Skin of body (tissue), 1 donor: ENCODE measurements at regions not wholly inside any gene's neighbourhood (a gene's known extent, or its start where the extent isn't known, plus 50 kb on each side); places are given as distances from the start of the nearest gene placed in this dataset.
A peak's percentile ranks its signal among the peaks of the same experiment; 100 is the strongest.
"Not testable (repeated sequence)": the region's sequence is repeated elsewhere in the genome, so short reads cannot be mapped to it uniquely, and the experiment has no call there.

Experiments
- DNase-seq: peaks from one replicate; lab custom pipeline; 2025; lab: John Stamatoyannopoulos, UW

GRCh38 chr11:15835788-15836411 is 520.4 kb downstream of the SOX6 start:
- DNase-seq: no peak

DNA sequence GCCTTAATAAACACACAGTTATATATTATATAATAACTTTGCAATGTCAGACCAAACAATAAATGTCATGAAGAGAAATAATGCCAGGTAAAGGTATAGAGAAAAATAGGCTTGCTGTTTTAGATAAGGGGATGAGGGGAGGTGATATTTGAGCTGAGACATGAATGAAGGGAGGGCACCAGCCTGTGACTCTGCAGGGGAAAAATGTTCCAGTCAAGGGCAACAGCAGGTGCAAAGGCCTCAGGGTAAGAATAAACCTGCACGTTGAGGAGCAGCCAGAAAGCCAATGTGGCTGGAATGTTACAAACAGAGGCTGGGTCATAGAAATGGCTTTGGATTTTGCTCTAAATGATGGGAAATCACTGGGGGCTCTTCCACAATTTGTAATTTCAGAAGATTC is 519.6 kb downstream of the SOX6 start:
- no peak for DNase-seq

DNA sequence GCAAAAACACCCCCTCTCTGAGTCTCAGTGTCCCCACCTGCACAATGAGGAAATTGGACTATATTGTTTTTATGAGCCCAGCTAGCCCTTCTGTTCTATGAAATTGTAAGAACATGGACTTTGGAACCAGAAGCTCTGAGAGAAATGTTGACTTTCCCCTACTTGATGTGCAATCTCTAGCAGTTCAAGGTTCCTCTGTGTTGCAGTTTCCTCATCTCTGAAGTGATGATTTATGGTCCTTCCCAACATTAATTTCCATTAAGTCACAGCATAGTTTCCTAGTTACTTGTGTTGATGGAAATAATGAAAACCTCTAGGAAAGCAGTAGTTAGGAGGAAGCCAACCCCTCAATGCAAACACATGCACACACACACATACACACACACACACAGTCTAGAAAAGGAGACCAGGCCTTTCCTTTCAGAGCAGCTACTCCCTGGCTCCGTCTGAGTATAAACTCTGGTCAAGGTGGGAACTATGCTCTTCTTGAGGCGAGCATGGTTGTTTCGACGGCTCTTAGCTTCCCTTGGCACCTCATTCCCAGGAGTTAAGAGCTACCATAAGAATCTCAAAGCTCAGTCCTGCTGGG is 518.4 kb downstream of the SOX6 start:
- DNase-seq: no peak

DNA sequence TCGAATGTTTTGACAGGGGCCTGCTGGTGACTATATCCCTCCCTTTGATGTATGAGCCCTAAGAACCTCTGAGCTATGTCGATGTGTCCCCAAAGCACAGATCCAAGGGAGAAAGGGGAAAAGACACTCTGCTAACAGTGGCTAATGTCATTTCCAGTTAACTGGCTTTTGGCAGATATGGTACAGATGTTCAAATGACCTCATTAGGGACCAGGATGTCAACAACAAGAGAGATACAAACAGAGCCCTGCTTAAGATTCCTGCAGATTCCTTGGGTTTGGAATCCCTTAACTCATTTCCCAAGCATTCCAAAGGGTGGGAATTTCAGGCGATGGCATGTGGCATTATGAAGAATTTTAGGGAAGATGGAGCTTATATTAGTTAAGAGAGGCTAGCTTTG is 517.3 kb downstream of the SOX6 start:
- DNase-seq: no peak

DNA sequence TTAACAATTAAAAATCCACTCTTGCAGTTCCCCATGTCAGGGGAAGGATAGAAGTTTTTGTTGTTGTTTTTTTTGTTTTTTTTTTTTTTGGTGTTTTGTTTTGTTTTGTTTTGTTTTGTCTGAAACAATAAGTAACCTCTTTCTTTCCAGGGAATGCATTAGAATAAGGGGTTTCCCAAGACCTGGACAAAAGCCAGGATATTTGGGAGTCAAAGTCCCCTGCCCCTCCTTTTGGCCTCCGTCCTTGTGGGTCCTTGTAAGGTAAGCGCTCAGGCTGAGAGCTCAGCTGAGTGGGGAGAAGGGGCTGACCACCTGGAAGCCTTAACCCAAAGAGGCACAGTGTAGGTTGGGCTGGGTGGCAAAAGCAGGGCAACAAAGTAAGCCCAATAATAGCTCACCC is 515.4 kb downstream of the SOX6 start:
- DNase-seq: no peak

DNA sequence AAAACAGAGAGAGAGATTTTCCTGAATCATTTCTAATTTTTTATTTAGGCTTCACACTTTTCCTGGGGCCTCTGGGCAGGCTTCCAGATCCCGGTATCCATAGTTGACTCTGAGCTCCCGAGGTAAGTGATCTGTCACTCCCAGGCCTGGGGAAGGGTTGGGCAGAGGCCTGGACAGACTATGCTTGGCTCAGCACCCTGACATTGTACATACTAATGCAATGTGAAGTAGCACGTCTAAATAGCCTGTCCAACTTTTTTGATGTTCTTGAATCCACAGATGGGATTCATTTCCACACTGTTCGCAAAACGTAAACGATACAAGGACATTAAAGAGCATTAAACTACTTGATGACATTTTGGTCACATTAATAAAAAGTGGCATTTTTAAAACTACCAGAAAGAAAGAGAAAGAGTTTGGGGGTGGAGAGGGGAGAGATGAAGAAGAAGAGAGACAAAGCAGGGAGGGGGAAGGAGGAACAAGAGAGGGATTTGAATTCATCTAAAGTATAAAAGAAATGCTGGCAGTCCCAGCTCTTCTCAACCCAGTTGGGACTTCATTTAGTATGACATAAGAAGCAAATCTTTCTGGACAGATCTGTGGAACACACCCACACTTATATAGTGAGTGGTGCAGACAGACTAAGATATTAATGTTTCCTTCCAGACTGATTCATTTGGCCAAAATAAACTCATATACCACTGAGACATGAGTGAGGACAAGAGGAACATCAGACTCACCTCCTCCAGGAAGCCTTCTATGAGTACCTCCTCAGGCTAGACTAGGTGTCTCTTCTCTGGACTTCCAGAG is 514.2 kb downstream of the SOX6 start:
- DNase-seq: no peak

DNA sequence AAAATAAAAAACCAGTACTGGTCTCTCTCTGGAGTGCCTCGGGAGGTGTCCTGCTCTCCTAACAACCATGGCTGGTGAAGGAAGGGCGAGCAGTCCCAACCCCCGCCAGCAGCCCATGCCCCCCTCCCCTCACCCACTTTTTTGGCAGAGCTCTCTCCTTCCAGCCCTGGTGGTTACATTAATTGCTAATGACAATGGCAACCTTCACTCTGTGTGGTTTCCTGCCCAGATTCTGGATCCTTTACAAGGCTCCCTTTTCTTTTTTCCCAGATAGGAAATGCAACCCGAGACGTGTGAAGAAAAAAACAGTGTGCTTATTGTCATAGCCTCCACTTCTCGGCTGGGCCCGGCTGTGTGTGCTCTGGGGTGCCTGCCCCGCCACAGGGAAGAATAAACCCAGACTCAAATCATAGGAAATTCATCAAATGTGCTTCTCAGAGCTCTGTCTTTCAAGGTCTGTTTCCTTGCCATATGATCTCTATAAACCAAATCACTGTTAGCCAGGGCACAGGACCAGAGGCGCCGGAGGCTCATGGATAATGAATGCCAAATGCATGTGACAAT is 513.0 kb downstream of the SOX6 start:
- peak; percentile 49 for DNase-seq

- no peak for DNase-seq
Observed at GRCh38 chr11:15845261-15845660, 511.1 kb downstream of the SOX6 start.

GRCh38 chr11:15848631-15849168 is 507.6 kb downstream of the SOX6 start:
- DNase-seq: no peak

DNA sequence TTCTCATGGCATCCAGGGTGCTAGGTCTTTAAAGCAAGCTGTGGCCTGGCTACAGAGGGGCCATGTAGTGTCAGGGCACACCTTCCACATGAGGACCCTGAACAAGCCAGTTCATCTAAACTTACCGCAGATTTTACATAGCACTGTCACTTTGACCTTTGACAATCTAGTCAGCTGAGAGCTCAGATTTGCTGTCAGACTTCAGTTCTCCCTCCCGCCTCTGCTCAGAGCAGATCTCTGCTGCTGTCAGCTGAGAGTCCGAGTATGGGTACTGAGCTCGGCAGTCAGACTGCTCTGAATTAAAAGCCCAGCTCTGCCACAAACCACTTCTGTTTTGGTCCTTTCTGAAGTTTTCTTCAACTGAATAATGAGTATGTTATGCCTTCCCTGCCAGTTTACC is 507.1 kb downstream of the SOX6 start:
- DNase-seq: no peak

- not testable (repeated sequence) for DNase-seq
Observed at GRCh38 chr11:15850335-15850734, 506.0 kb downstream of the SOX6 start.

GRCh38 chr11:15851051-15851498 is 505.3 kb downstream of the SOX6 start:
- DNase-seq: no peak

DNA sequence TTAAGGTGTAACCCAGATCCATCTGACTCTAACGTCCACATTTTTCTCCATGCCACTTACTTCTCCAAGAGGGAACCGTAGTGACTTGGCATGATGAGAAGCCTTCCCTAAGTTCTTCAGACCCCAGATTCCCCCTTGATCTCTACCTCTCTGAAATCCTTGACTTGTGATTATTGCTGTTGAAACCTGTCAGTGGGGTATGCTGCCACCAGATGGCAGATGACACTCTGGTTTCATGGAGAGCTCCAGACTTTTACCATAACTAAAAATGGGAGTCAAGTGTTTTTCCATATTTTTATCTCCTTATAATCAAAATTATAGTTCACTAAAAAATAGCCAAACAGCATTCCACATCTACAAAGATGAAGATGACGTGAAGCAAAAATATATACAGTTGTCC is 504.2 kb downstream of the SOX6 start:
- no peak for DNase-seq

GRCh38 chr11:15854245-15854644 is 502.1 kb downstream of the SOX6 start:
- DNase-seq: no peak

GRCh38 chr11:15858881-15859280 is 497.5 kb downstream of the SOX6 start:
- no peak for DNase-seq

- no peak for DNase-seq
Observed at GRCh38 chr11:15859411-15859810, 496.9 kb downstream of the SOX6 start.

DNA sequence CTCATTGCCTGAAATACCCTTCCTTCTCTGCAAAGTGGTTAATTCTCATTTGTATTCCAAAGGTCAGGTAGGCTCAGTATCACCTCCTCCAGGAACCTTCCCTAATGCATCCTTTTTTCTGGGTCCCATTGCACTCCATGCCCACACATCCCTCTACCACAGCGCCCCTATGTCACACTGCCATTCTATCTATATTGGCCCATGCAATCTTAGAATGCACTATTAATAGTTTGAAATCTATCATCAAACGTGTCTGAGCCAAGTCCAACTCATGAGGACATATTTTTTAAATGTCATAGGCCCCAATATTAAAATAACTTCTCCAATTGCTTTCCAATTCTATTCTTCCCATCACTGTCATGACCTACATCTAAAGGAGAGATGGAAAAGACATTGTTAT is 495.1 kb downstream of the SOX6 start:
- no peak for DNase-seq

GRCh38 chr11:15863411-15863810 is 492.9 kb downstream of the SOX6 start:
- DNase-seq: no peak

DNA sequence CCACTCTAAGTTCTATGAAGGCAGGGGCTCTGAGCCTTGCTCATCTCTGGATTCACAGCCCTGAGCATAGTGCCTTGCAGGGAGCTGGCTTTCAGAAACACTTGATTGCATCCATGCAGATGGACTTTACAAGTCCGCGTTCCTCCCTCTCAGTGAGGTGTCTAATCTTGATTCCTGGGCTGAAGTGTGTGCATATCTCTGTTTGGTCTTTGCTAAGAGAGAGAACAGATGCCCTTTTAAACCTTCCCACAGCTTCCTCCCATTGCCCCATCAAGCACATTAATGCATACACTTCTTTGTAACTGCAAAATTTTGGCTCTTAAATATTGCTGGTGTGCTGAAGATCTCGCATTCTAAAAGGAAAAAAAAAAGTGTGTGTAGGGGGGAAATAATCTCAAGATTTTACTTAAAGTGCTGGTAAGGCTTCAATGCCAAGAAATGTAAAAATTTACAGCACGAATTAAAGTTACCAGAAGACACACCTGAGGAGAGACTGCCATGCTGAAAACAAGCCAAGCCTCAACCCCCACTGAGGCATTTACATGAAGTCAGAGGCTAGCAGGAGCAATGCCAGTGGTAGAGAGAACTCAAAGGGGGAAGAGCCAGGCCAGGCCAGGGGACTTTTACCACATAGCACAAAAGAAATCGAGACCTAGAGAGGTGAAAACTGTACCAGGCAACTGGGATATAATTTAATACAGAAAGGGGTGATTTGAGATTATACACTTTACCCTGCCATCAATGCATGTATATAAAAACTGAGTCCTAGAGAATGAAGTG is 492.1 kb downstream of the SOX6 start:
- no peak for DNase-seq

DNA sequence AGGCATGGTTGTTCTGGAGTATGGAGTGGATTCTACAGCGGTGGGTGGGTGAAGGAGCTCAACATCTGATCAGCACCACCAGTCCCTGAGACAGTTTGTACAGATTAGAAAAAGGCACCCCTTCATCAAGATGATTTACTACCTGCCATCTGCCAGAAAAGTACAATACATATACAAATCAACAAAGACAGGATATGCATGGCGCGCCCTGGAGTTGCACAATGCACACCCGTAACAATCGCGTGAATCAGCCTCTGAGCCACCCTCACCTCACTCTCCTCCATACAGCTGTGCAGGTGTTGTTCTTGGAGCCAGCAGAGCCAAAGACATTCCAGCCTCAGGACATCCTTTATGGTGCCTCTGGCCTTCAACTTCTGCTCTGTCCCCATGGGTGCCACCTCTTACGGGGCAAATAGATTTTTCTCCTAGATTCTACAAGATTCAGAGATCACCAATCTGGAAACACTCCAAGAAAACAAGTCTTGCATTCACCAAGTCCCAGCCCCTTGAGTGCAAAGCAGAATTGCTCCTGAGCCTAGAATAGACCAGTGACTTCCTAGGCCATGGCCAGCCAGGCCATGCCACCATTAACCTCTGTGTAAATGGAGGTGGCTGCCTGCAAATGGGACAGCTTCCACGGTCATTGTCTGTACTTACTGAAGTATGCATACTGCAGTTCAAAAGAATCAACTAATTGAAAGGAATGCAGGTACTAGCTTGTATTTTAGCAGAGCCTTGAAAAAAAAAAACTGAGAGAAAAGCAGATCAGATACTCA is 490.9 kb downstream of the SOX6 start:
- no peak for DNase-seq

DNA sequence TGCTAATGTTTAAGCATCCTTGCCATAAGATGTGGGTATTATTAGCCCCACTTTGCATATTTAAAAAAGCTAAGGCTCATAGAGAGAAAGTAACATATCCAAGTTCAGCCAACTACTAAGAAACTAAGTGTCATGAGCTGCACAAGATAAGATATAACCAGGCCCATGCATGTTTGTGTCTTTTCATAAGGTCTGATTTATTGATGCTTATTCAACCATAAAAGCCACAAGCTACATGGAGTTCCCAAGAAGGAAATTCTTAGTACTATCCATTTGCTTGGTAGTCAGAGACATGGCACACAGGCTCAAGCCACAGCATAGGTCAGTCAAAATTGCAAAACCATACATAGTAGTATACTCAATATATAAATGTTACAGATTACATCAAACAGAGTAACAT is 488.5 kb downstream of the SOX6 start:
- no peak for DNase-seq
